ENCODE measurements at regions not wholly inside any gene's neighbourhood (a gene's known extent, or its start where the extent isn't known, plus 50 kb on each side); places are given as distances from the start of the nearest gene placed in this dataset.

DNA sequence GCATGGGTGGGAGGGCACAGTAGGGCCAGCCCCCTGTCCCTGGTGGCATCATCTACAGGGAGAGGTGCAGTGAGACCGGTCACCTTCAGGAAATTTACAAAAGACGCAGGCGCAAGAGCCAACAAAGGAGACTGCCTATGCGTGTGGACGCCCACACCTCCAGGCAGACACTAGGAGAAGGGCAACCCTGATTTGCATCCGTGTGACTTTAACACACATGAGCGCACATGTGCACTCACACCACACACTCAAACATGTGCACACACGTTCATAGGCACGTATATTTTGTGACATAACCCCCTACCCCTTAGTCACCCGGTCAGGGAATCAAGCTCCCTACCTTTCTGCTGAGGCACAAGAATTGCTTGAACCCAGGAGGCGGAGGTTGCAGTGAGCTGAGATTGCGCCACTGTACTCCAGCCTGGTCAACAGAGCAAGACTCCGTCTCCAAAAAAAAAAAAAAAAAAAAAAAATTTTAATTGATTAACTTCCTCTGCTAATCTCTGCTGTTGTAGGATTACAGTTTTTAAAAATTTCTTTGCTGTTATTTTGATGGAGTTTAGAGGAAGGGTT, 84.7 kb upstream of the SLC25A33 start:
- TF ChIP-seq, protein P1, sequence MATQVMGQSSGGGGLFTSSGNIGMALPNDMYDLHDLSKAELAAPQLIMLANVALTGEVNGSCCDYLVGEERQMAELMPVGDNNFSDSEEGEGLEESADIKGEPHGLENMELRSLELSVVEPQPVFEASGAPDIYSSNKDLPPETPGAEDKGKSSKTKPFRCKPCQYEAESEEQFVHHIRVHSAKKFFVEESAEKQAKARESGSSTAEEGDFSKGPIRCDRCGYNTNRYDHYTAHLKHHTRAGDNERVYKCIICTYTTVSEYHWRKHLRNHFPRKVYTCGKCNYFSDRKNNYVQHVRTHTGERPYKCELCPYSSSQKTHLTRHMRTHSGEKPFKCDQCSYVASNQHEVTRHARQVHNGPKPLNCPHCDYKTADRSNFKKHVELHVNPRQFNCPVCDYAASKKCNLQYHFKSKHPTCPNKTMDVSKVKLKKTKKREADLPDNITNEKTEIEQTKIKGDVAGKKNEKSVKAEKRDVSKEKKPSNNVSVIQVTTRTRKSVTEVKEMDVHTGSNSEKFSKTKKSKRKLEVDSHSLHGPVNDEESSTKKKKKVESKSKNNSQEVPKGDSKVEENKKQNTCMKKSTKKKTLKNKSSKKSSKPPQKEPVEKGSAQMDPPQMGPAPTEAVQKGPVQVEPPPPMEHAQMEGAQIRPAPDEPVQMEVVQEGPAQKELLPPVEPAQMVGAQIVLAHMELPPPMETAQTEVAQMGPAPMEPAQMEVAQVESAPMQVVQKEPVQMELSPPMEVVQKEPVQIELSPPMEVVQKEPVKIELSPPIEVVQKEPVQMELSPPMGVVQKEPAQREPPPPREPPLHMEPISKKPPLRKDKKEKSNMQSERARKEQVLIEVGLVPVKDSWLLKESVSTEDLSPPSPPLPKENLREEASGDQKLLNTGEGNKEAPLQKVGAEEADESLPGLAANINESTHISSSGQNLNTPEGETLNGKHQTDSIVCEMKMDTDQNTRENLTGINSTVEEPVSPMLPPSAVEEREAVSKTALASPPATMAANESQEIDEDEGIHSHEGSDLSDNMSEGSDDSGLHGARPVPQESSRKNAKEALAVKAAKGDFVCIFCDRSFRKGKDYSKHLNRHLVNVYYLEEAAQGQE (IDR thresholded peaks at IDR 0.05; ENCODE audit: insufficient read depth in 1 of 2, low read depth in 2 of 2, low read length in 1 of 2): no peak
- TF ChIP-seq, protein P2, sequence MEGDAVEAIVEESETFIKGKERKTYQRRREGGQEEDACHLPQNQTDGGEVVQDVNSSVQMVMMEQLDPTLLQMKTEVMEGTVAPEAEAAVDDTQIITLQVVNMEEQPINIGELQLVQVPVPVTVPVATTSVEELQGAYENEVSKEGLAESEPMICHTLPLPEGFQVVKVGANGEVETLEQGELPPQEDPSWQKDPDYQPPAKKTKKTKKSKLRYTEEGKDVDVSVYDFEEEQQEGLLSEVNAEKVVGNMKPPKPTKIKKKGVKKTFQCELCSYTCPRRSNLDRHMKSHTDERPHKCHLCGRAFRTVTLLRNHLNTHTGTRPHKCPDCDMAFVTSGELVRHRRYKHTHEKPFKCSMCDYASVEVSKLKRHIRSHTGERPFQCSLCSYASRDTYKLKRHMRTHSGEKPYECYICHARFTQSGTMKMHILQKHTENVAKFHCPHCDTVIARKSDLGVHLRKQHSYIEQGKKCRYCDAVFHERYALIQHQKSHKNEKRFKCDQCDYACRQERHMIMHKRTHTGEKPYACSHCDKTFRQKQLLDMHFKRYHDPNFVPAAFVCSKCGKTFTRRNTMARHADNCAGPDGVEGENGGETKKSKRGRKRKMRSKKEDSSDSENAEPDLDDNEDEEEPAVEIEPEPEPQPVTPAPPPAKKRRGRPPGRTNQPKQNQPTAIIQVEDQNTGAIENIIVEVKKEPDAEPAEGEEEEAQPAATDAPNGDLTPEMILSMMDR (IDR thresholded peaks at IDR 0.05): no peak
